IMR-90 (cell line): ENCODE measurements at regions not wholly inside any gene's neighbourhood (a gene's known extent, or its start where the extent isn't known, plus 50 kb on each side); places are given as distances from the start of the nearest gene placed in this dataset.
"Not testable (repeated sequence)": the region's sequence is repeated elsewhere in the genome, so short reads cannot be mapped to it uniquely, and the experiment has no call there.

Source experiments
- ATAC-seq: fragments of 200-7000 bp; cut with Tn5 transposase; 2 replicates; pipeline ENCODE4 v1.9.1; 2020; ENCODE audit warnings: low read depth, mild to moderate bottlenecking, moderate library complexity
- BruUV-seq: library from RNA; stranded (reverse); fragments of 400-500 nt; replicated peaks from 2 replicates; lab custom pipeline; 2021; lab: Mats Ljungman, UMichigan
- CTCF ChIA-PET: fragments of 300-600 bp; formaldehyde crosslinking; extraction: SDS; loops from one replicate; lab custom pipeline; 2021; ENCODE audit warnings: antibody characterized with exemption; lab: Yijun Ruan, JAX
- POLR2A ChIA-PET: fragments of 300-600 bp; sonication (Branson Sonifier 250); formaldehyde crosslinking; loops from one replicate; lab custom pipeline; 2022; ENCODE audit warnings: antibody characterized with exemption; ENCODE audit not compliant: unreplicated experiment; lab: Charles Lee
- DNase-seq: peaks from one replicate; pipeline ENCODE4 v3.0.0; 2013
- H2AFZ ChIP-seq: replicated peaks from 2 replicates; pipeline ENCODE3; 2013; ENCODE audit warnings: low read length, mild to moderate bottlenecking; ENCODE audit not compliant: poor library complexity
- H2AK5ac ChIP-seq: 2 replicates; pipeline ENCODE4 v1.6.1; 2013; ENCODE audit warnings: low read depth, low read length, inconsistent platforms
- H2AK9ac ChIP-seq: replicated peaks from 2 replicates; pipeline ENCODE3; 2013; ENCODE audit warnings: mild to moderate bottlenecking, low read depth, low read length, moderate library complexity; ENCODE audit not compliant: poor library complexity
- H2BK120ac ChIP-seq: 2 replicates; pipeline ENCODE4 v1.6.1; 2013; ENCODE audit warnings: low read depth, low read length, inconsistent platforms
- H2BK15ac ChIP-seq: 3 replicates; pipeline ENCODE4 v1.6.1; 2013; ENCODE audit warnings: low read depth, low read length, inconsistent platforms
- H2BK20ac ChIP-seq: 2 replicates; pipeline ENCODE4 v1.6.1; 2013; ENCODE audit warnings: low read depth, mild to moderate bottlenecking, inconsistent platforms, low read length, moderate library complexity
- H2BK5ac ChIP-seq: 2 replicates; pipeline ENCODE4 v1.6.1; 2013; ENCODE audit warnings: mild to moderate bottlenecking, low read depth, low read length, inconsistent platforms; ENCODE audit not compliant: poor library complexity, severe bottlenecking
- H3K14ac ChIP-seq: replicated peaks from 2 replicates; pipeline ENCODE4 v1.6.1; 2013; ENCODE audit warnings: low read depth, low read length, inconsistent platforms
- H3K18ac ChIP-seq: 2 replicates; pipeline ENCODE4 v1.6.1; 2013; ENCODE audit warnings: low read depth, low read length, control low read depth
- H3K23ac ChIP-seq: 2 replicates; pipeline ENCODE4 v1.6.1; 2013; ENCODE audit warnings: low read depth, low read length, inconsistent platforms
- H3K27ac ChIP-seq: 2 replicates; pipeline ENCODE4 v1.5.1; 2013; ENCODE audit warnings: mild to moderate bottlenecking, control low read depth, low read length; ENCODE audit not compliant: insufficient read depth
- H3K27me3 ChIP-seq: 2 replicates; pipeline ENCODE4 v1.6.1; 2013; ENCODE audit warnings: low read length; ENCODE audit not compliant: control insufficient read depth, insufficient read depth
- H3K36me3 ChIP-seq: 2 replicates; pipeline ENCODE4 v1.6.1; 2013; ENCODE audit warnings: low read length, mixed read lengths; ENCODE audit not compliant: control insufficient read depth, insufficient read depth
- H3K4ac ChIP-seq: 2 replicates; pipeline ENCODE4 v1.6.1; 2013; ENCODE audit warnings: low read depth, low read length, inconsistent platforms
- H3K4me1 ChIP-seq: 2 replicates; pipeline ENCODE4 v1.6.1; 2013; ENCODE audit warnings: low read length, mixed read lengths; ENCODE audit not compliant: control insufficient read depth, insufficient read depth
- H3K4me2 ChIP-seq: 2 replicates; pipeline ENCODE4 v1.6.1; 2013; ENCODE audit warnings: low read depth, mild to moderate bottlenecking, control low read depth, low read length, moderate library complexity
- H3K4me3 ChIP-seq: 2 replicates; pipeline ENCODE4 v1.5.1; 2013; ENCODE audit warnings: low read depth, mild to moderate bottlenecking, control low read depth, low read length, moderate library complexity; ENCODE audit not compliant: insufficient read depth
- H3K56ac ChIP-seq: 2 replicates; pipeline ENCODE4 v1.6.1; 2013; ENCODE audit warnings: low read length, inconsistent platforms; ENCODE audit not compliant: insufficient read depth; ENCODE audit errors: extremely low read depth
- H3K79me1 ChIP-seq, 2 experiments: 2 replicates each; pipeline ENCODE4 v1.6.1; 2013; ENCODE audit warnings: low read length in 2 of 2, inconsistent platforms in 1 of 2, low read depth in 1 of 2
- H3K9ac ChIP-seq: 2 replicates; pipeline ENCODE4 v1.6.1; 2013; ENCODE audit warnings: low read depth, low read length, control low read depth
- H3K9me1 ChIP-seq: 2 replicates; pipeline ENCODE4 v1.6.1; 2013; ENCODE audit warnings: low read length, inconsistent platforms; ENCODE audit not compliant: insufficient read depth
- H3K9me3 ChIP-seq: 2 replicates; pipeline ENCODE4 v1.6.1; 2013; ENCODE audit warnings: low read length; ENCODE audit not compliant: control insufficient read depth, insufficient read depth
- H4K20me1 ChIP-seq: 2 replicates; pipeline ENCODE4 v1.6.1; 2013; ENCODE audit warnings: low read length, inconsistent platforms; ENCODE audit not compliant: insufficient read depth
- H4K5ac ChIP-seq: 2 replicates; pipeline ENCODE4 v1.6.1; 2013; ENCODE audit warnings: mild to moderate bottlenecking, low read depth, low read length, control low read depth
- H4K8ac ChIP-seq, 2 experiments: 2 replicates each; pipeline ENCODE4 v1.6.1; 2013; ENCODE audit warnings: low read depth in 2 of 2, low read length in 2 of 2, control low read depth in 1 of 2, inconsistent platforms in 1 of 2
- H4K91ac ChIP-seq: 2 replicates; pipeline ENCODE4 v1.6.1; 2013; ENCODE audit warnings: low read depth, low read length, inconsistent platforms; ENCODE audit not compliant: insufficient read depth
- WGBS, 2 experiments: methylation state at CpG; one replicate each; pipeline versions ENCODE4 v1.1.5 to v1.1.7; 2013; ENCODE audit warnings: missing lambda C conversion rate in 2 of 2; ENCODE audit not compliant: insufficient read length in 1 of 2; ENCODE audit errors: extremely low coverage in 2 of 2; 5-methylcytosine and 5-hydroxymethylcytosine counted together
- dilution Hi-C: fragments of 300-500 bp; cut with HindIII; formaldehyde crosslinking; loops from one replicate; pipeline ENCODE4 v1.14.3; 2018; ENCODE audit warnings: low sequenced_read_pairs; ENCODE audit not compliant: unreplicated experiment
- in situ Hi-C: fragments of 300-500 bp; cut with MboI; formaldehyde crosslinking; loops from 3 replicates; pipeline ENCODE4 v1.14.3; 2019; ENCODE audit warnings: low sequenced_read_pairs, inconsistent platforms, mixed read lengths
- intact Hi-C: fragments of 100-400 bp; cut with micrococcal nuclease; formaldehyde crosslinking; loops from 2 replicates; pipeline ENCODE4 v1.10.0; 2022

GRCh38 chr5:100359998-100360397, 175.2 kb upstream of the FAM174A start:
- H3K79me1 ChIP-seq, H3K4me3 ChIP-seq, H2BK120ac ChIP-seq, H3K4ac ChIP-seq, H3K9me3 ChIP-seq, H3K23ac ChIP-seq, H3K9me1 ChIP-seq, dilution Hi-C loops, H2AK5ac ChIP-seq, H4K8ac ChIP-seq, CTCF ChIA-PET, H3K27ac ChIP-seq, H3K27me3 ChIP-seq, H2BK15ac ChIP-seq, H2AFZ ChIP-seq, H4K20me1 ChIP-seq, H2BK5ac ChIP-seq, H4K91ac ChIP-seq, H2AK9ac ChIP-seq, ATAC-seq, DNase-seq, H3K14ac ChIP-seq, POLR2A ChIA-PET, H3K4me2 ChIP-seq, H3K9ac ChIP-seq, in situ Hi-C loops, BruUV-seq, H3K4me1 ChIP-seq, H2BK20ac ChIP-seq, intact Hi-C loops, H3K36me3 ChIP-seq, H3K56ac ChIP-seq, H3K18ac ChIP-seq, H4K5ac ChIP-seq: not testable (repeated sequence)
- no CpG with 5 or more reads among the region's 1 CpG for WGBS, 2 experiments

- H3K4me1 ChIP-seq, DNase-seq, intact Hi-C loops, POLR2A ChIA-PET, BruUV-seq, H2BK15ac ChIP-seq, H3K9me3 ChIP-seq, H4K5ac ChIP-seq, H3K23ac ChIP-seq, H4K8ac ChIP-seq, H3K18ac ChIP-seq, H4K20me1 ChIP-seq, H3K4me3 ChIP-seq, H3K4ac ChIP-seq, H3K27me3 ChIP-seq, H3K4me2 ChIP-seq, ATAC-seq, in situ Hi-C loops, H4K91ac ChIP-seq, H2AK9ac ChIP-seq, H2BK5ac ChIP-seq, H2AK5ac ChIP-seq, H3K27ac ChIP-seq, H3K14ac ChIP-seq, H3K79me1 ChIP-seq, H2BK20ac ChIP-seq, H2AFZ ChIP-seq, CTCF ChIA-PET, H3K9ac ChIP-seq, H3K56ac ChIP-seq, H2BK120ac ChIP-seq, H3K9me1 ChIP-seq, dilution Hi-C loops, H3K36me3 ChIP-seq: not testable (repeated sequence)
- no CpG with 5 or more reads among the region's 2 CpGs for WGBS, 2 experiments
These were observed 188.9 kb upstream of the FAM174A start for GRCh38 chr5:100346269-100346668.
